ENCODE measurements at regions not wholly inside any gene's neighbourhood (a gene's known extent, or its start where the extent isn't known, plus 50 kb on each side); places are given as distances from the start of the nearest gene placed in this dataset.

- TF ChIP-seq JUND (IDR thresholded peaks at IDR 0.05) (peak; percentile 26 to 40), GABPA (IDR thresholded peaks at IDR 0.05 in 1 of 2, conservative IDR thresholded peaks at IDR 0.05 in 1 of 2) (no peak), HNF4A (conservative IDR thresholded peaks at IDR 0.05) (peak; percentile 51 to 57), SP1 (IDR thresholded peaks at IDR 0.05) (peak; percentile 89), NR2F2 (IDR thresholded peaks at IDR 0.05) (peak; percentile 9), FOXA1 (IDR thresholded peaks at IDR 0.05) (peak; percentile 44)
These were observed 73.0 kb upstream of the NHSL1 start (continued) for GRCh38 chr6:138572167-138572875.

DNA sequence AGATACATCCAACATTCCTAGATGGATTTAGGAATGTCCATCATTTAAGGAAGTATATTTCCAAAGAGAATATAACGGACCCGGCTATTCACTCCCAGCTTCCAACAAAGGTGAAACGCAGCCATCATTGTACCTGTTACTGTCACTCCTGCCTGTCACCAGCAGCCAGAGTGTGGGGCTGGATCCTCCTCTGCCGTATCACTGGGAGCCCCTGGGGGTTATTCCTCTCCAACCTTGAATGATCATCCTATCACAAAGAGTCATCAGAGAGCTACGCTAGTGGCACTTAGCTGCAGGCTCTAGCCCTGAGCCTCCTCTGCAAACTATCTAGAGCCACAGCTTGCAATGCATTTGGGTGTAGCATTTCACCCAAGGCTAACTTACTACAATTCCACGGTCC lies 73.6 kb upstream of the NHSL1 start:
- Histone ChIP-seq H3K4me1 (ENCODE audit: control insufficient read depth in 4 of 4, insufficient read depth in 4 of 4, low read length in 3 of 4) (peaks cover 2 to 22% (median 15%) of the 10 kb centered on the region in 4 donors), H3K27ac (ENCODE audit: low read depth in 1 of 2, low read length in 2 of 2) (peak overlapping the region in 1 of 2 donors; percentile 84), H3K4me3 (ENCODE audit: low read depth in 1 of 3, low read length in 3 of 3) (no peak overlapping the region), H3K27me3 (ENCODE audit: control insufficient read depth in 4 of 4, insufficient read depth in 4 of 4, low read length in 3 of 4) (no peaks in the 10 kb centered on the region), H3K9me3 (ENCODE audit: control insufficient read depth in 4 of 4, low read length in 3 of 4) (no peaks in the 10 kb centered on the region), H3K36me3 (ENCODE audit: control insufficient read depth in 4 of 4, insufficient read depth in 3 of 4, low read depth in 1 of 4, low read length in 3 of 4) (no peaks in the 10 kb centered on the region), H3K9ac (ENCODE audit: low read depth in 1 of 2, low read length in 2 of 2) (no peak overlapping the region)
- 65% methylated on average over 6 of the region's 6 CpGs for WGBS
- no peak for TF ChIP-seq HNF4A (conservative IDR thresholded peaks at IDR 0.05)
- no peak for TF ChIP-seq GABPA (IDR thresholded peaks at IDR 0.05 in 1 of 2, conservative IDR thresholded peaks at IDR 0.05 in 1 of 2)
- no peak for TF ChIP-seq JUND (IDR thresholded peaks at IDR 0.05)
- no peak for TF ChIP-seq NR2F2 (IDR thresholded peaks at IDR 0.05)
- no peak for TF ChIP-seq CTCF (IDR thresholded peaks at IDR 0.05; ENCODE audit: low read depth, low read length, missing input control)
- TF ChIP-seq RXRA (IDR thresholded peaks at IDR 0.05), result no peak
- no peak for TF ChIP-seq ATF3 (IDR thresholded peaks at IDR 0.05)
- no peak for TF ChIP-seq FOXA2 (IDR thresholded peaks at IDR 0.05)
- no peak for TF ChIP-seq REST (IDR thresholded peaks at IDR 0.05)
- TF ChIP-seq EGR1 (IDR thresholded peaks at IDR 0.05; ENCODE audit: low read depth in 2 of 2), result no peak
- TF ChIP-seq, protein P1, sequence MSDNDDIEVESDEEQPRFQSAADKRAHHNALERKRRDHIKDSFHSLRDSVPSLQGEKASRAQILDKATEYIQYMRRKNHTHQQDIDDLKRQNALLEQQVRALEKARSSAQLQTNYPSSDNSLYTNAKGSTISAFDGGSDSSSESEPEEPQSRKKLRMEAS (IDR thresholded peaks at IDR 0.05), result no peak
- no peak for TF ChIP-seq ZBTB33 (IDR thresholded peaks at IDR 0.05)
- TF ChIP-seq TAF1 (conservative IDR thresholded peaks at IDR 0.05), result no peak
- DNase-seq (ENCODE audit: low spot score), result no peak
